ENCODE measurements at regions not wholly inside any gene's neighbourhood (a gene's known extent, or its start where the extent isn't known, plus 50 kb on each side); places are given as distances from the start of the nearest gene placed in this dataset.

DNA sequence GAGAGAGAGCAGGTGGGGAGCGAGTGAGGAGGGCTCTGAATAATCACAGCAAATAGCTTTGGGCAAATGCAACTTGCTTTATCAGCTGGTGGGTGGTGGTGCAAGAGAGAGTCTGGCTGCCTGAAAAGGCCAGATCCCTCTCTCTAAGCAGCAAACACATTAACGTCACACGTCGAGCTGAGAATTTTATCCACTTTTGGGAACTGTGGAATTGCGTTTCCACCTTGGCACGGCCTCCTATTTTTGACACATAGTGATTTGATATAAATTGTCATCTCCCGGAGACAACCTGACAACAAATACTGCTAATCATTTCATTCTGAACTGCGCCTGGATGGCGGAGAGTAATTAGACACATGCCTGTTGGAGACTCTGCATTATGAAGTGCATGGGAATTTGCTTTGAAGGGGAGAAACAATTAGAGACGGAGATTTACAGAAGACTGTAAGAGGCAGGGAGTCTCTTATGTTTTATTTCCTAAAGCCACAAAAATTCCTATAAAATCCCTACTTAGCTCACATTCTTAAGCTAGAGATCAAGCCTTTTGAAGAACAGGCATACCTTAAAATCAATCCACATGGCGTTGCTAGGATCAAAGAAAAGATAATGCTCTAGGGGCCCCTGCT lies 634.1 kb downstream of the TDRD15 start:
- WGBS, 2 experiments (ENCODE audit: extremely low coverage in 2 of 2, insufficient read length in 1 of 2) = no CpG with 5 or more reads among the region's 11 CpGs
- Histone ChIP-seq H3K9me3 (ENCODE audit: control insufficient read depth, insufficient read depth, low read length) (no peaks in the 10 kb centered on the region), H4K5ac (ENCODE audit: low read depth, low read length) (no peak overlapping the region), H3K56ac (ENCODE audit: extremely low read depth, insufficient read depth, low read length) (no peak overlapping the region), H2BK120ac (ENCODE audit: low read depth, low read length) (no peak overlapping the region), H3K4ac (ENCODE audit: low read depth, low read length) (no peak overlapping the region), H3K9me1 (ENCODE audit: insufficient read depth, low read length) (no peaks in the 10 kb centered on the region), H3K23ac (ENCODE audit: low read depth, low read length) (no peak overlapping the region), H3K9ac (ENCODE audit: low read depth, low read length) (no peak overlapping the region), H3K36me3 (ENCODE audit: control insufficient read depth, insufficient read depth, low read length) (no peaks in the 10 kb centered on the region), H2BK20ac (ENCODE audit: low read depth, low read length) (no peak overlapping the region), H3K14ac (replicated peaks; ENCODE audit: low read depth, low read length) (no peak overlapping the region), H3K27ac (ENCODE audit: insufficient read depth, low read length) (no peak overlapping the region), H2AK9ac (replicated peaks; ENCODE audit: low read depth, low read length, poor library complexity) (peak overlapping the region; percentile 5), H3K79me1 (ENCODE audit: low read depth in 1 of 2, low read length in 2 of 2) (no peaks in the 10 kb centered on the region), H3K27me3 (ENCODE audit: control insufficient read depth, insufficient read depth, low read length) (no peaks in the 10 kb centered on the region), H3K4me3 (ENCODE audit: insufficient read depth, low read depth, low read length) (no peak overlapping the region), H3K4me1 (ENCODE audit: control insufficient read depth, insufficient read depth, low read length) (no peaks in the 10 kb centered on the region), H2AK5ac (ENCODE audit: low read depth, low read length) (no peak overlapping the region), H4K8ac (ENCODE audit: low read depth in 2 of 2, low read length in 2 of 2) (no peak overlapping the region), H2BK15ac (ENCODE audit: low read depth, low read length) (no peak overlapping the region), H2AFZ (replicated peaks; ENCODE audit: low read length, poor library complexity) (no peak overlapping the region), H2BK5ac (ENCODE audit: low read depth, low read length, poor library complexity, severe bottlenecking) (no peak overlapping the region), H4K20me1 (ENCODE audit: insufficient read depth, low read length) (no peaks in the 10 kb centered on the region), H3K4me2 (ENCODE audit: low read depth, low read length) (no peak overlapping the region), H4K91ac (ENCODE audit: insufficient read depth, low read depth, low read length) (no peak overlapping the region), H3K18ac (ENCODE audit: low read depth, low read length) (no peak overlapping the region)
- in situ Hi-C loops (cut with MboI; ENCODE audit: low sequenced_read_pairs) (loop anchor here (25.0 kb wide), 1 partner anchor 1096 kb away; the partner anchor contains the start of genes GDF7 and HS1BP3), dilution Hi-C loops (cut with HindIII; ENCODE audit: low sequenced_read_pairs, unreplicated experiment) (no loop called here), intact Hi-C loops (cut with micrococcal nuclease) (no loop called here)
- ChIA-PET POLR2A (ENCODE audit: unreplicated experiment) (no interaction called here), CTCF (interaction anchor here (0.5 kb wide), 1 partner anchor 112 kb away, joined by 3 read pairs; no protein-coding TSS in a partner anchor)
- no peak for ATAC-seq (ENCODE audit: low read depth)
- no peak for TF ChIP-seq MXI1 (IDR thresholded peaks at IDR 0.05; ENCODE audit: borderline replicate concordance, low read depth, low read length)
- TF ChIP-seq MAFK (IDR thresholded peaks at IDR 0.05; ENCODE audit: low read depth, low read length) = no peak
- no peak for TF ChIP-seq SMC3 (IDR thresholded peaks at IDR 0.05; ENCODE audit: low read depth, low read length)
- TF ChIP-seq RCOR1 (IDR thresholded peaks at IDR 0.05; ENCODE audit: insufficient replicate concordance, low read length) = no peak
- no peak for TF ChIP-seq RAD21 (IDR thresholded peaks at IDR 0.05; ENCODE audit: low read length)
- no peak for DNase-seq
- no TSS peak for BruUV-seq (replicated peaks)

All from IMR-90 (cell line).